Endothelial cell of umbilical vein (primary cell): ENCODE measurements at regions not wholly inside any gene's neighbourhood (a gene's known extent, or its start where the extent isn't known, plus 50 kb on each side); places are given as distances from the start of the nearest gene placed in this dataset.

Experiments used
- BruUV-seq: library from RNA; stranded (reverse); fragments of 400-500 nt; replicated peaks from 2 replicates; lab custom pipeline; 2021; lab: Mats Ljungman, UMichigan
- CTCF ChIA-PET: fragments of 300-600, 350-600 bp; sonication (Branson Sonifier 250); formaldehyde crosslinking; loops from one replicate; lab custom pipeline; 2021; ENCODE audit warnings: antibody characterized with exemption, inconsistent platforms; lab: Charles Lee
- POLR2A ChIA-PET: fragments of 300-600, 350-600 bp; sonication (Branson Sonifier 250); formaldehyde crosslinking; loops from one replicate; lab custom pipeline; 2021; ENCODE audit warnings: antibody characterized with exemption, inconsistent platforms; lab: Charles Lee
- DNase-seq: peaks from one replicate; pipeline ENCODE4 v3.0.0-alpha.2; 2011; ENCODE audit warnings: low read depth, low spot score
- FAIRE-seq: peaks from 2 replicates; lab custom pipeline; 2011; peaks lifted over from hg19 to GRCh38; lab: Jason Lieb, UNC
- H2AFZ ChIP-seq: 2 replicates; pipeline ENCODE4 v1.6.0; 2012; ENCODE audit warnings: low read depth, low read length, control low read depth, inconsistent platforms
- H3K27ac ChIP-seq: 2 replicates; pipeline ENCODE4 v1.5.1; 2011; ENCODE audit warnings: low read depth, mild to moderate bottlenecking, control low read depth, low read length, moderate library complexity; ENCODE audit not compliant: insufficient read depth
- H3K27me3 ChIP-seq, 2 experiments: 2 replicates each; pipeline versions ENCODE4 v1.6.0 to v1.6.1; 2011; ENCODE audit warnings: low read length in 2 of 2, mixed read lengths in 1 of 2; ENCODE audit not compliant: control insufficient read depth in 2 of 2, insufficient read depth in 2 of 2
- H3K36me3 ChIP-seq, 2 experiments: 2 replicates in 1 of 2; 3 replicates in 1 of 2; pipeline ENCODE4 v1.5.1; 2011; ENCODE audit warnings: low read length in 2 of 2, mild to moderate bottlenecking in 1 of 2, moderate library complexity in 1 of 2; ENCODE audit not compliant: control insufficient read depth in 2 of 2, insufficient read depth in 2 of 2; ENCODE audit errors: extremely low read depth in 1 of 2
- H3K4me1 ChIP-seq: 3 replicates; pipeline ENCODE4 v1.5.1; 2011; ENCODE audit warnings: mild to moderate bottlenecking, low read length; ENCODE audit not compliant: control insufficient read depth, insufficient read depth; ENCODE audit errors: extremely low read depth
- H3K4me2 ChIP-seq: 2 replicates; pipeline ENCODE4 v1.6.1; 2011; ENCODE audit warnings: low read length, control low read depth, mixed read lengths; ENCODE audit not compliant: insufficient read depth
- H3K4me3 ChIP-seq, 3 experiments: fragments of 200-600 bp in 1 of 3; sonication (generic), shearing (Covaris generic) in 1 of 3; replicated peaks in 1 of 3; 2 replicates each; pipeline ENCODE4 v1.5.1; 2011 to 2016; ENCODE audit warnings: control low read depth in 3 of 3, low read length in 3 of 3, mild to moderate bottlenecking in 2 of 3, inconsistent platforms in 1 of 3, low read depth in 1 of 3, moderate library complexity in 1 of 3; ENCODE audit not compliant: insufficient read depth in 1 of 3
- H3K79me2 ChIP-seq: 2 replicates; pipeline ENCODE4 v1.6.0; 2012; ENCODE audit warnings: low read length, inconsistent platforms; ENCODE audit not compliant: control insufficient read depth, insufficient read depth
- H3K9ac ChIP-seq: replicated peaks from 2 replicates; pipeline ENCODE3; 2011; ENCODE audit warnings: low read length, control low read depth; ENCODE audit not compliant: insufficient read depth; ENCODE audit errors: extremely low read depth
- H3K9me1 ChIP-seq: replicated peaks from 3 replicates; pipeline ENCODE4 v1.6.0; 2011; ENCODE audit warnings: mild to moderate bottlenecking, low read length; ENCODE audit not compliant: control insufficient read depth, insufficient read depth; ENCODE audit errors: extremely low read depth
- H3K9me3 ChIP-seq: replicated peaks from 2 replicates; pipeline ENCODE4 v1.5.1; 2012; ENCODE audit warnings: low read length, inconsistent platforms; ENCODE audit not compliant: control insufficient read depth, insufficient read depth
- H4K20me1 ChIP-seq: replicated peaks from 2 replicates; pipeline ENCODE3; 2011; ENCODE audit warnings: mild to moderate bottlenecking, low read length; ENCODE audit not compliant: control insufficient read depth, insufficient read depth; ENCODE audit errors: extremely low read depth
- EZH2 ChIP-seq: IDR thresholded peaks from 2 replicates; pipeline ENCODE4 v1.6.1; 2012; ENCODE audit warnings: borderline replicate concordance, low read depth, mild to moderate bottlenecking, moderate library complexity, low read length, inconsistent platforms; ENCODE audit not compliant: severe bottlenecking
- FOS ChIP-seq: IDR thresholded peaks from 2 replicates; pipeline ENCODE4 v1.6.1; 2011; ENCODE audit warnings: mild to moderate bottlenecking, low read length, moderate library complexity, borderline replicate concordance; ENCODE audit not compliant: insufficient read depth
- GATA2 ChIP-seq: IDR thresholded peaks from 2 replicates; pipeline ENCODE4 v1.7.0; 2011; ENCODE audit warnings: low read depth, mild to moderate bottlenecking, moderate library complexity, mixed read lengths, low read length; ENCODE audit not compliant: insufficient read length, insufficient read depth
- JUN ChIP-seq: IDR thresholded peaks from 2 replicates; pipeline ENCODE4 v1.6.1; 2011; ENCODE audit warnings: borderline replicate concordance, low read depth; ENCODE audit not compliant: insufficient read length, insufficient read depth
- MYC ChIP-seq: IDR thresholded peaks from one replicate; pipeline ENCODE4 v1.6.1; 2011; ENCODE audit warnings: mild to moderate bottlenecking, low read depth, low read length
- POLR2A ChIP-seq: IDR thresholded peaks from 2 replicates; pipeline ENCODE4 v1.6.1; 2012; ENCODE audit warnings: low read depth, mild to moderate bottlenecking, control low read depth, low read length
- POLR2AphosphoS5 ChIP-seq: IDR thresholded peaks from 2 replicates; pipeline ENCODE4 v1.6.1; 2012; ENCODE audit warnings: low read depth, mild to moderate bottlenecking, control low read depth, low read length, moderate library complexity; ENCODE audit not compliant: insufficient read depth
- dilution Hi-C: fragments of 300-500 bp; cut with MboI; formaldehyde crosslinking; loops from one replicate; pipeline ENCODE4 v1.15.0; 2019; ENCODE audit warnings: low sequenced_read_pairs; ENCODE audit not compliant: extremely low pct_ligation_motif_present
- intact Hi-C: fragments of 100-400 bp; cut with micrococcal nuclease; formaldehyde crosslinking; loops from one replicate; pipeline ENCODE4 v1.10.0; 2022
- TF ChIP-seq, protein P1 (sequence below): IDR thresholded peaks from 2 replicates; pipeline ENCODE4 v1.6.1; 2011; ENCODE audit not compliant: insufficient read depth, insufficient read length
- TF ChIP-seq, protein P2 (sequence below), 2 donors: IDR thresholded peaks; 1 replicate in 1 of 2; 2 replicates in 1 of 2; pipeline ENCODE4 v1.5.1; 2011; ENCODE audit warnings: low read length in 2 of 2, mild to moderate bottlenecking in 2 of 2, moderate library complexity in 2 of 2, control low read depth in 1 of 2, inconsistent platforms in 1 of 2, low read depth in 1 of 2; ENCODE audit not compliant: insufficient read depth in 1 of 2; ENCODE audit errors: extremely low read depth in 1 of 2

DNA sequence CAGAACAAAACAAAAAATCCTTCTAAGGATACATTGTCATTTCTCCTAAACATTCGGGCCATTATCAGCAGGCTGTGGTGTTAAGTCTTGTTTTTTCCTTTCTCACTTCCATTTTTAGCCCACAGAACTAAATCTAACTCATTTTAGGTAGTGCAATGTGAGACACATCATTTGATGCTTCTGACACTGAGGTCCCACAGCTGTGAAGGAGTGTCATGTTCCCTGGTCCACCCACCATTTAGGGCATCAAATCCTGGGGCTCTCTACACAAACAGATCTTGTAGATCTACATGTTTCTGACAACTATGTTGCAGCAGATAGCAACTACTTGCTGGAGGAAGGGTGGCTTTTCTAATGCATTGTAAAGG is 232.5 kb upstream of the IGFBP3 start:
- H3K9ac ChIP-seq, result no peak overlapping the region
- H3K27ac ChIP-seq, result no peak overlapping the region
- H3K4me1 ChIP-seq, result no peaks in the 10 kb centered on the region
- H3K4me2 ChIP-seq, result no peak overlapping the region
- no peaks in the 10 kb centered on the region for H3K9me1 ChIP-seq
- no peak overlapping the region for H2AFZ ChIP-seq
- ChIA-PET POLR2A (no interaction called here), CTCF (no interaction called here)
- intact Hi-C loops (no loop called here), dilution Hi-C loops (no loop called here)
- H3K9me3 ChIP-seq, result no peaks in the 10 kb centered on the region
- H4K20me1 ChIP-seq, result no peaks in the 10 kb centered on the region
- no peaks in the 10 kb centered on the region for H3K36me3 ChIP-seq
- no peak for FAIRE-seq
- H3K79me2 ChIP-seq, result no peaks in the 10 kb centered on the region
- no peak for DNase-seq
- H3K4me3 ChIP-seq, result no peak overlapping the region
- BruUV-seq, result no TSS peak
- no peak for TF ChIP-seq GATA2
- no peak for TF ChIP-seq POLR2AphosphoS5
- TF ChIP-seq, protein P1, sequence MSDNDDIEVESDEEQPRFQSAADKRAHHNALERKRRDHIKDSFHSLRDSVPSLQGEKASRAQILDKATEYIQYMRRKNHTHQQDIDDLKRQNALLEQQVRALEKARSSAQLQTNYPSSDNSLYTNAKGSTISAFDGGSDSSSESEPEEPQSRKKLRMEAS, result no peak
- no peak for TF ChIP-seq JUN
- TF ChIP-seq FOS, result no peak
- H3K27me3 ChIP-seq, result peaks cover 0 to 2% of the 10 kb centered on the region in 2 experiments

DNA sequence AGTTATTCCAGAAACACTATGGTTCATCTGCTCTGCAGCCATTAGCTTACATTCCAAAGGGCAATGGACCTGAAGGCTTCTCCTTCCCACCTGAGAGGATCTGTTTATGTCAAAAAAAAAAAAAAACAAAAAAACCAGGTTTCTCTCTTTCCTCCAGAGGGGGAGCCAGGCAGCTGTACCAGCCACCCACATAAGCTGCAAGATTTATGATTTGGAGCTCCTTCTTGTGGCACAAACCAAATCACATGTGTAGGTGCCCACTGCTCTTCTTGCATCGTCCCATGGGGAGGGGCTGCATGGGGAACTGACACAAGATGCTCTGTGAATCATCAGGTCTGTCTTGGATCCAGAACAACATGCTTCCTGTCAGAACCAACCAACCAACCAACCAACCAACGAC is 231.6 kb upstream of the IGFBP3 start:
- no peak overlapping the region for H3K27ac ChIP-seq
- FAIRE-seq (no peak), DNase-seq (no peak)
- H2AFZ ChIP-seq, result no peak overlapping the region
- H3K79me2 ChIP-seq, result no peaks in the 10 kb centered on the region
- CTCF ChIA-PET, result no interaction called here
- intact Hi-C loops, result no loop called here
- BruUV-seq, result no TSS peak
- H3K9ac ChIP-seq, result no peak overlapping the region
- peaks cover 0 to 2% of the 10 kb centered on the region in 2 experiments for H3K27me3 ChIP-seq
- POLR2A ChIA-PET, result no interaction called here
- no peak overlapping the region for H3K4me2 ChIP-seq
- no peaks in the 10 kb centered on the region for H4K20me1 ChIP-seq
- no peaks in the 10 kb centered on the region for H3K9me1 ChIP-seq
- no peak for TF ChIP-seq POLR2A
- TF ChIP-seq, protein P2, sequence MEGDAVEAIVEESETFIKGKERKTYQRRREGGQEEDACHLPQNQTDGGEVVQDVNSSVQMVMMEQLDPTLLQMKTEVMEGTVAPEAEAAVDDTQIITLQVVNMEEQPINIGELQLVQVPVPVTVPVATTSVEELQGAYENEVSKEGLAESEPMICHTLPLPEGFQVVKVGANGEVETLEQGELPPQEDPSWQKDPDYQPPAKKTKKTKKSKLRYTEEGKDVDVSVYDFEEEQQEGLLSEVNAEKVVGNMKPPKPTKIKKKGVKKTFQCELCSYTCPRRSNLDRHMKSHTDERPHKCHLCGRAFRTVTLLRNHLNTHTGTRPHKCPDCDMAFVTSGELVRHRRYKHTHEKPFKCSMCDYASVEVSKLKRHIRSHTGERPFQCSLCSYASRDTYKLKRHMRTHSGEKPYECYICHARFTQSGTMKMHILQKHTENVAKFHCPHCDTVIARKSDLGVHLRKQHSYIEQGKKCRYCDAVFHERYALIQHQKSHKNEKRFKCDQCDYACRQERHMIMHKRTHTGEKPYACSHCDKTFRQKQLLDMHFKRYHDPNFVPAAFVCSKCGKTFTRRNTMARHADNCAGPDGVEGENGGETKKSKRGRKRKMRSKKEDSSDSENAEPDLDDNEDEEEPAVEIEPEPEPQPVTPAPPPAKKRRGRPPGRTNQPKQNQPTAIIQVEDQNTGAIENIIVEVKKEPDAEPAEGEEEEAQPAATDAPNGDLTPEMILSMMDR (IDR thresholded peaks at IDR 0.05; ENCODE audit: extremely low read depth in 1 of 2, insufficient read depth in 1 of 2, low read depth in 1 of 2, low read length in 2 of 2), result no peak
- no peak for TF ChIP-seq POLR2AphosphoS5
- no peak for TF ChIP-seq MYC
- TF ChIP-seq GATA2, result no peak
- TF ChIP-seq, protein P1, result no peak
- TF ChIP-seq EZH2, result no peak
- TF ChIP-seq FOS, result no peak
- TF ChIP-seq JUN, result no peak
- no peaks in the 10 kb centered on the region for H3K36me3 ChIP-seq
- H3K4me3 ChIP-seq, result no peak overlapping the region
- dilution Hi-C loops, result no loop called here
- no peaks in the 10 kb centered on the region for H3K4me1 ChIP-seq
- H3K9me3 ChIP-seq, result no peaks in the 10 kb centered on the region
